Endothelial cell of umbilical vein (primary cell): ENCODE measurements at regions not wholly inside any gene's neighbourhood (a gene's known extent, or its start where the extent isn't known, plus 50 kb on each side); places are given as distances from the start of the nearest gene placed in this dataset.

Source experiments
- EZH2 ChIP-seq: IDR thresholded peaks from 2 replicates; pipeline ENCODE4 v1.6.1; 2012; ENCODE audit warnings: borderline replicate concordance, low read depth, mild to moderate bottlenecking, moderate library complexity, low read length, inconsistent platforms; ENCODE audit not compliant: severe bottlenecking
- FOS ChIP-seq: IDR thresholded peaks from 2 replicates; pipeline ENCODE4 v1.6.1; 2011; ENCODE audit warnings: mild to moderate bottlenecking, low read length, moderate library complexity, borderline replicate concordance; ENCODE audit not compliant: insufficient read depth
- MYC ChIP-seq: IDR thresholded peaks from one replicate; pipeline ENCODE4 v1.6.1; 2011; ENCODE audit warnings: mild to moderate bottlenecking, low read depth, low read length
- POLR2A ChIP-seq: IDR thresholded peaks from 2 replicates; pipeline ENCODE4 v1.6.1; 2012; ENCODE audit warnings: low read depth, mild to moderate bottlenecking, control low read depth, low read length
- POLR2AphosphoS5 ChIP-seq: IDR thresholded peaks from 2 replicates; pipeline ENCODE4 v1.6.1; 2012; ENCODE audit warnings: low read depth, mild to moderate bottlenecking, control low read depth, low read length, moderate library complexity; ENCODE audit not compliant: insufficient read depth
- TF ChIP-seq, protein P1 (sequence below), 2 donors: IDR thresholded peaks; 1 replicate in 1 of 2; 2 replicates in 1 of 2; pipeline ENCODE4 v1.5.1; 2011; ENCODE audit warnings: low read length in 2 of 2, mild to moderate bottlenecking in 2 of 2, moderate library complexity in 2 of 2, control low read depth in 1 of 2, inconsistent platforms in 1 of 2, low read depth in 1 of 2; ENCODE audit not compliant: insufficient read depth in 1 of 2; ENCODE audit errors: extremely low read depth in 1 of 2

DNA sequence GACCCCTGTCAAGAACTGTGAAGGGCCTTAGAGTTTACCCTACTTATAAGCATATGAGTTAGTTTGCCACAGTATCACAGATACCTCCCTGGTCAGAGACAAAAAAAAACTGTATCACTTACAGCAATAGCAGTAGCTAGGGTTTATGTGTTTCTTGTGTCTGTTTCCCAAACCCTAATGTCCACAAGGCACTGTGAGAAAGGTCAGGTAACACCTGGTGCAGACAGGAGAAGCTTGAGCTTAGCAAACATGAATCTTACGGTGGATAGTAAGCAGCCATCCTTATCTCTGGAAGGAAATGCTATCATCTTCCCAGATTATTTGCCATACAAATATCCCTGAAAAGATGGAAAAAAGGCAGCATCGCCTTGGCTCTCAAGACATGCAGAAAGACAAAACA is 208.5 kb upstream of the KCNN2 start:
- no peak for TF ChIP-seq POLR2A
- TF ChIP-seq, protein P1, sequence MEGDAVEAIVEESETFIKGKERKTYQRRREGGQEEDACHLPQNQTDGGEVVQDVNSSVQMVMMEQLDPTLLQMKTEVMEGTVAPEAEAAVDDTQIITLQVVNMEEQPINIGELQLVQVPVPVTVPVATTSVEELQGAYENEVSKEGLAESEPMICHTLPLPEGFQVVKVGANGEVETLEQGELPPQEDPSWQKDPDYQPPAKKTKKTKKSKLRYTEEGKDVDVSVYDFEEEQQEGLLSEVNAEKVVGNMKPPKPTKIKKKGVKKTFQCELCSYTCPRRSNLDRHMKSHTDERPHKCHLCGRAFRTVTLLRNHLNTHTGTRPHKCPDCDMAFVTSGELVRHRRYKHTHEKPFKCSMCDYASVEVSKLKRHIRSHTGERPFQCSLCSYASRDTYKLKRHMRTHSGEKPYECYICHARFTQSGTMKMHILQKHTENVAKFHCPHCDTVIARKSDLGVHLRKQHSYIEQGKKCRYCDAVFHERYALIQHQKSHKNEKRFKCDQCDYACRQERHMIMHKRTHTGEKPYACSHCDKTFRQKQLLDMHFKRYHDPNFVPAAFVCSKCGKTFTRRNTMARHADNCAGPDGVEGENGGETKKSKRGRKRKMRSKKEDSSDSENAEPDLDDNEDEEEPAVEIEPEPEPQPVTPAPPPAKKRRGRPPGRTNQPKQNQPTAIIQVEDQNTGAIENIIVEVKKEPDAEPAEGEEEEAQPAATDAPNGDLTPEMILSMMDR (IDR thresholded peaks at IDR 0.05; ENCODE audit: extremely low read depth in 1 of 2, insufficient read depth in 1 of 2, low read depth in 1 of 2, low read length in 2 of 2) = no peak
- no peak for TF ChIP-seq EZH2
- TF ChIP-seq POLR2AphosphoS5 = no peak
- no peak for TF ChIP-seq FOS
- no peak for TF ChIP-seq MYC
